HG03103 (cell line): ENCODE measurements at regions not wholly inside any gene's neighbourhood (a gene's known extent, or its start where the extent isn't known, plus 50 kb on each side); places are given as distances from the start of the nearest gene placed in this dataset.
"Not testable (repeated sequence)": the region's sequence is repeated elsewhere in the genome, so short reads cannot be mapped to it uniquely, and the experiment has no call there.

Source experiments
- ATAC-seq: cut with Tn5 transposase; IDR thresholded peaks from one replicate; pipeline ENCODE4 v1.9.1; 2021; ENCODE audit warnings: low read depth; ENCODE audit not compliant: unreplicated experiment

- ATAC-seq, result no peak
Observed at GRCh38 chr2:21748501-21748900, 624.7 kb downstream of the TDRD15 start.

- no peak for ATAC-seq
Observed at GRCh38 chr2:21754164-21754788, 630.5 kb downstream of the TDRD15 start.

- no peak for ATAC-seq
Observed at GRCh38 chr2:21757805-21758430, 634.1 kb downstream of the TDRD15 start.

- ATAC-seq, result no peak
Observed at GRCh38 chr2:21759819-21760218, 636.1 kb downstream of the TDRD15 start.

GRCh38 chr2:21761361-21761760 is 637.6 kb downstream of the TDRD15 start:
- no peak for ATAC-seq

- no peak for ATAC-seq
Observed at GRCh38 chr2:21763501-21763900, 639.7 kb downstream of the TDRD15 start.

GRCh38 chr2:21770787-21771186 is 647.0 kb downstream of the TDRD15 start:
- no peak for ATAC-seq

GRCh38 chr2:21772624-21773023 is 648.9 kb downstream of the TDRD15 start:
- ATAC-seq, result no peak

- ATAC-seq, result no peak
Observed at GRCh38 chr2:21773168-21773567, 649.4 kb downstream of the TDRD15 start.

GRCh38 chr2:21774691-21775368 is 651.1 kb downstream of the TDRD15 start:
- no peak for ATAC-seq

- no peak for ATAC-seq
Observed at GRCh38 chr2:21779786-21780185, 656.0 kb downstream of the TDRD15 start.

GRCh38 chr2:21781962-21782361 is 658.2 kb downstream of the TDRD15 start:
- no peak for ATAC-seq

GRCh38 chr2:21782866-21783265 is 659.1 kb downstream of the TDRD15 start:
- ATAC-seq, result no peak

- ATAC-seq, result no peak
Observed at GRCh38 chr2:21787941-21788340, 664.2 kb downstream of the TDRD15 start.

- not testable (repeated sequence) for ATAC-seq
Observed at GRCh38 chr2:21790311-21790710, 666.5 kb downstream of the TDRD15 start.

- no peak for ATAC-seq
Observed at GRCh38 chr2:21792571-21792970, 668.8 kb downstream of the TDRD15 start.

GRCh38 chr2:21793461-21793860 is 669.7 kb downstream of the TDRD15 start:
- ATAC-seq, result no peak

- ATAC-seq, result no peak
Observed at GRCh38 chr2:21794611-21795010, 670.8 kb downstream of the TDRD15 start.

GRCh38 chr2:21800356-21800755 is 676.6 kb downstream of the TDRD15 start:
- no peak for ATAC-seq

- no peak for ATAC-seq
Observed at GRCh38 chr2:21803550-21803949, 679.8 kb downstream of the TDRD15 start.

- no peak for ATAC-seq
Observed at GRCh38 chr2:21804151-21804550, 680.4 kb downstream of the TDRD15 start.

- ATAC-seq, result no peak
Observed at GRCh38 chr2:21811541-21811940, 687.8 kb downstream of the TDRD15 start.
